CD4-positive, alpha-beta T cell treated with Interleukin-4 for 1 hour (primary cell): ENCODE measurements at regions not wholly inside any gene's neighbourhood (a gene's known extent, or its start where the extent isn't known, plus 50 kb on each side); places are given as distances from the start of the nearest gene placed in this dataset.
"Not testable (repeated sequence)": the region's sequence is repeated elsewhere in the genome, so short reads cannot be mapped to it uniquely, and the experiment has no call there.

Experiments
- DNase-seq, 2 donors: peaks; one replicate each; pipeline ENCODE4 v3.0.0-alpha.2; 2020 to 2022

GRCh38 chr2:31735716-31736115 is 155.0 kb upstream of the SRD5A2 start:
- no peak for DNase-seq

GRCh38 chr2:31729442-31730092 is 148.8 kb upstream of the SRD5A2 start:
- DNase-seq: no peak

GRCh38 chr2:31729065-31729439 is 148.3 kb upstream of the SRD5A2 start:
- no peak for DNase-seq

GRCh38 chr2:31728406-31729064 is 147.8 kb upstream of the SRD5A2 start:
- no peak for DNase-seq

- no peak for DNase-seq
Observed at GRCh38 chr2:31726457-31726856, 145.7 kb upstream of the SRD5A2 start.

GRCh38 chr2:31725444-31725843 is 144.7 kb upstream of the SRD5A2 start:
- no peak for DNase-seq

GRCh38 chr2:31711737-31712136 is 131.0 kb upstream of the SRD5A2 start:
- DNase-seq: no peak

- DNase-seq: no peak
Observed at GRCh38 chr2:31710121-31710520, 129.4 kb upstream of the SRD5A2 start.

GRCh38 chr2:31707992-31708391 is 127.3 kb upstream of the SRD5A2 start:
- no peak for DNase-seq

GRCh38 chr2:31704561-31705212 is 123.9 kb upstream of the SRD5A2 start:
- no peak for DNase-seq

- no peak for DNase-seq
Observed at GRCh38 chr2:31703253-31703652, 122.5 kb upstream of the SRD5A2 start.

- no peak for DNase-seq
Observed at GRCh38 chr2:31698722-31699121, 118.0 kb upstream of the SRD5A2 start.

GRCh38 chr2:31696068-31696467 is 115.3 kb upstream of the SRD5A2 start:
- no peak for DNase-seq

GRCh38 chr2:31694444-31694843 is 113.7 kb upstream of the SRD5A2 start:
- DNase-seq: no peak

- DNase-seq: no peak
Observed at GRCh38 chr2:31693882-31694281, 113.1 kb upstream of the SRD5A2 start.

GRCh38 chr2:31688282-31688681 is 107.5 kb upstream of the SRD5A2 start:
- DNase-seq: peak in 1 of 2 donors; percentile 9

- not testable (repeated sequence) for DNase-seq
Observed at GRCh38 chr2:31683506-31683905, 102.8 kb upstream of the SRD5A2 start.

- DNase-seq: no peak
Observed at GRCh38 chr2:31675485-31675901, 94.8 kb upstream of the SRD5A2 start.

GRCh38 chr2:31674446-31674845 is 93.7 kb upstream of the SRD5A2 start:
- DNase-seq: no peak

- no peak for DNase-seq
Observed at GRCh38 chr2:31666878-31667277, 86.1 kb upstream of the SRD5A2 start.

GRCh38 chr2:31664949-31665724 is 84.4 kb upstream of the SRD5A2 start:
- DNase-seq: no peak

GRCh38 chr2:31660812-31661335 is 80.1 kb upstream of the SRD5A2 start:
- DNase-seq: no peak

GRCh38 chr2:31660165-31660564 is 79.4 kb upstream of the SRD5A2 start:
- no peak for DNase-seq
